NB4 (cell line): ENCODE measurements at regions not wholly inside any gene's neighbourhood (a gene's known extent, or its start where the extent isn't known, plus 50 kb on each side); places are given as distances from the start of the nearest gene placed in this dataset.

ENCODE experiments used
- CTCF ChIP-seq: IDR thresholded peaks from one replicate; pipeline ENCODE4 v1.5.1; 2012; ENCODE audit warnings: low read depth, low read length
- MAX ChIP-seq: IDR thresholded peaks from 2 replicates; pipeline ENCODE4 v1.6.1; 2011; ENCODE audit warnings: low read depth, low read length
- MYC ChIP-seq: IDR thresholded peaks from 2 replicates; pipeline ENCODE4 v1.6.1; 2011; ENCODE audit warnings: low read depth, low read length
- POLR2A ChIP-seq: IDR thresholded peaks from 2 replicates; pipeline ENCODE4 v1.6.1; 2011; ENCODE audit warnings: mild to moderate bottlenecking; ENCODE audit not compliant: insufficient read length; ENCODE audit errors: extremely low read depth

DNA sequence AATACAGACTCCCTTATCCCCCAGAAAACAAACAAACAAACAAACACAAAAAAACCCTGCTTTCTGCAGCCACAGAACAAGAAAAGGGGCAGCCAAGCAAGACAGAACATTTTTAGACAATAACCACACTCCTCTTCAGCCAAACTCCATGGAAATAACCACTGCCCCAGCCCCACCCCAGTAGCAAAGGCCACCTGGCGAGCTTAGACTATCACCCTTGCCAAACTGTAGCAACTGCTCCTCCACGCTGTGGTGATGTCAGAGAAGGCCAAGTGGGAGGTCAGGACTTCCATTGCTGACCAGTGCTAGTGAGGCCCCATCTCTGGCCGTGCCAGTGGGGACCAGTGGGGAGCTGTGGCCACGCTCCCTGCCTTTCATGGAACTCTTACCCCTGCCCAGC is 60.3 kb upstream of the CHRNA7 start:
- no peak for TF ChIP-seq CTCF
- no peak for TF ChIP-seq POLR2A
- TF ChIP-seq MAX: no peak
- TF ChIP-seq MYC: no peak
